BJ (cell line): ENCODE measurements at regions not wholly inside any gene's neighbourhood (a gene's known extent, or its start where the extent isn't known, plus 50 kb on each side); places are given as distances from the start of the nearest gene placed in this dataset.

Experiments used
- CTCF ChIA-PET: fragments of 350-600 bp; formaldehyde crosslinking; extraction: SDS; loops from one replicate; lab custom pipeline; 2021; ENCODE audit warnings: antibody characterized with exemption, inconsistent platforms; lab: Yijun Ruan, JAX
- POLR2A ChIA-PET: fragments of 300-600 bp; sonication (Branson Sonifier 250); formaldehyde crosslinking; extraction: SDS; loops from one replicate; lab custom pipeline; 2021; ENCODE audit warnings: antibody characterized with exemption; lab: Charles Lee
- DNase-seq: peaks from one replicate; pipeline ENCODE4 v3.0.0-alpha.2; 2011; ENCODE audit warnings: low read depth
- H3K27me3 ChIP-seq: 2 replicates; pipeline ENCODE4 v1.6.0; 2011; ENCODE audit warnings: low read length; ENCODE audit not compliant: control insufficient read depth, insufficient read depth
- H3K36me3 ChIP-seq: 2 replicates; pipeline ENCODE4 v1.5.1; 2011; ENCODE audit warnings: low read length; ENCODE audit not compliant: control insufficient read depth, insufficient read depth
- H3K4me3 ChIP-seq: 2 replicates; pipeline ENCODE4 v1.5.1; 2011; ENCODE audit warnings: low read depth, mild to moderate bottlenecking, control low read depth, low read length
- CTCF ChIP-seq: IDR thresholded peaks from 2 replicates; pipeline ENCODE4 v1.5.1; 2011; ENCODE audit warnings: low read depth, mild to moderate bottlenecking, control low read depth, inconsistent platforms, low read length, moderate library complexity; ENCODE audit not compliant: insufficient read depth

GRCh38 chr1:93775224-93775623 is 93.6 kb upstream of the BCAR3 start:
- no peaks in the 10 kb centered on the region for H3K27me3 ChIP-seq
- no peaks in the 10 kb centered on the region for H3K36me3 ChIP-seq
- POLR2A ChIA-PET, result no interaction called here
- no peak for DNase-seq
- CTCF ChIA-PET, result interaction anchor here (0.7 to 1.7 kb wide), 3 partner anchors 10 to 38 kb away, joined by 3 to 4 read pairs (median 4); no protein-coding TSS in a partner anchor
- no peak overlapping the region for H3K4me3 ChIP-seq
- TF ChIP-seq CTCF, result no peak

GRCh38 chr1:93774707-93775106 is 93.1 kb upstream of the BCAR3 start:
- H3K27me3 ChIP-seq, result no peaks in the 10 kb centered on the region
- H3K36me3 ChIP-seq, result no peaks in the 10 kb centered on the region
- no peak for DNase-seq
- CTCF ChIA-PET, result interaction anchor here (0.7 to 1.7 kb wide), 3 partner anchors 10 to 39 kb away, joined by 3 to 4 read pairs (median 4); no protein-coding TSS in a partner anchor
- no peak for TF ChIP-seq CTCF
- POLR2A ChIA-PET, result no interaction called here
- H3K4me3 ChIP-seq, result no peak overlapping the region

- no peak for DNase-seq
- ChIA-PET POLR2A (no interaction called here), CTCF (interaction anchor here (0.6 kb wide), 1 partner anchor 14 kb away, joined by 3 read pairs; no protein-coding TSS in a partner anchor)
- H3K36me3 ChIP-seq, result no peaks in the 10 kb centered on the region
- TF ChIP-seq CTCF, result no peak
- no peak overlapping the region for H3K4me3 ChIP-seq
- H3K27me3 ChIP-seq, result no peaks in the 10 kb centered on the region
These were observed 91.6 kb upstream of the BCAR3 start for GRCh38 chr1:93773049-93773838.

GRCh38 chr1:93771843-93772242 is 90.2 kb upstream of the BCAR3 start:
- ChIA-PET CTCF (interaction anchor here (0.9 to 1.0 kb wide), 2 partner anchors 11 to 27 kb away, joined by 3 read pairs; no protein-coding TSS in a partner anchor), POLR2A (no interaction called here)
- H3K4me3 ChIP-seq, result no peak overlapping the region
- DNase-seq, result no peak
- H3K27me3 ChIP-seq, result no peaks in the 10 kb centered on the region
- no peak for TF ChIP-seq CTCF
- H3K36me3 ChIP-seq, result no peaks in the 10 kb centered on the region

GRCh38 chr1:93770640-93771039 is 89.0 kb upstream of the BCAR3 start:
- no peak for DNase-seq
- Histone ChIP-seq H3K36me3 (no peaks in the 10 kb centered on the region), H3K4me3 (no peak overlapping the region), H3K27me3 (no peaks in the 10 kb centered on the region)
- TF ChIP-seq CTCF, result no peak
- ChIA-PET POLR2A (no interaction called here), CTCF (interaction anchor here (0.5 to 1.1 kb wide), 4 partner anchors 10 to 44 kb away, joined by 3 read pairs; no protein-coding TSS in a partner anchor)
